Heart right ventricle (tissue), 16 donors: ENCODE measurements at regions not wholly inside any gene's neighbourhood (a gene's known extent, or its start where the extent isn't known, plus 50 kb on each side); places are given as distances from the start of the nearest gene placed in this dataset.

ENCODE experiments used
- ATAC-seq, 8 donors: fragments of 200-7000 bp; cut with Tn5 transposase; one replicate each; pipeline ENCODE4 v1.9.1; 2020; ENCODE audit warnings: mild to moderate bottlenecking in 8 of 8, moderate library complexity in 8 of 8, moderate number of reproducible peaks in 1 of 8
- DNase-seq, 2 donors: peaks; one replicate each; pipeline ENCODE4 v3.0.0-alpha.2; 2020
- H3K27ac ChIP-seq, 10 donors: fragments of 200-600 bp; sonication (generic) in 2 of 10; one replicate each; pipeline versions ENCODE4 v1.5.0 to v1.8.0; 2020 to 2022; ENCODE audit warnings: mild to moderate bottlenecking in 3 of 10
- H3K27me3 ChIP-seq, 7 donors: fragments of 200-600 bp; one replicate each; pipeline ENCODE4 v1.8.0; 2021 to 2022; ENCODE audit warnings: mild to moderate bottlenecking in 2 of 7
- H3K36me3 ChIP-seq, 9 donors: fragments of 200-600 bp; sonication (generic) in 1 of 9; one replicate each; pipeline versions ENCODE4 v1.5.0 to v1.8.0; 2020 to 2022; ENCODE audit warnings: mild to moderate bottlenecking in 2 of 9
- H3K4me1 ChIP-seq, 9 donors: fragments of 200-600 bp; sonication (generic) in 1 of 9; one replicate each; pipeline versions ENCODE4 v1.5.0 to v1.8.0; 2020 to 2022; ENCODE audit warnings: mild to moderate bottlenecking in 4 of 9
- H3K4me3 ChIP-seq, 10 donors: fragments of 200-600 bp; sonication (generic) in 2 of 10; one replicate each; pipeline versions ENCODE4 v1.5.0 to v1.8.0; 2020 to 2022; ENCODE audit warnings: mild to moderate bottlenecking in 7 of 10, moderate library complexity in 2 of 10
- H3K9me3 ChIP-seq, 11 donors: fragments of 200-600 bp in 10 of 11; sonication (generic) in 2 of 11; one replicate each; pipeline versions ENCODE4 v1.5.0 to v1.8.0; 2013 to 2022; ENCODE audit warnings: mild to moderate bottlenecking in 2 of 11, control low read depth in 1 of 11, moderate library complexity in 1 of 11
- WGBS, 2 donors: extraction: QIAGEN DNeasy Blood & Tissue Kit; methylation state at CpG; one replicate each; pipeline ENCODE4 v1.1.7; 2013; ENCODE audit warnings: inconsistent platforms in 1 of 2; 5-methylcytosine and 5-hydroxymethylcytosine counted together
- intact Hi-C, 10 donors: fragments of 100-400 bp; cut with DNase I; formaldehyde crosslinking; loops; one replicate each; pipeline versions ENCODE4 v1.11.1 to v1.14.2; 2022
- TF ChIP-seq, protein P1 (sequence below), 9 donors: fragments of 200-600 bp; sonication (generic) in 2 of 9; IDR thresholded peaks; one replicate each; pipeline versions ENCODE4 v1.5.0 to v1.8.0; 2021 to 2022; ENCODE audit warnings: antibody characterized with exemption in 9 of 9, mild to moderate bottlenecking in 5 of 9, moderate library complexity in 1 of 9
- donor health status: Arrhythmogenic right ventricular cardiomyopathy.
- donor health status: ischemic (EF 13 %, LVEDD 7.1; RV severe dilation, severe dysfunction).
- donor health status: healthy with polysubstance abuse.
- donor health status: DM: no; HTN: yes; CAD: no.
- donor health status: DM: no; HTN: no; CAD: no.
- donor health status: ischemic (EF 25% LVEDD 6.9; RV normal size, moderate dysfunction).
- donor health status: ischemic (EF 25% LVEDD 5.7; RV mildly dilated, moderate dysfunction).
- donor health status: healthy.
- donor health status: DM: yes; HTN: yes; CAD: no.
- donor health status: Ischemic cardiomyopathy.
- donor health status: ischemic (EF 35%, LVEDD 5.7; RV mildly dilated, moderate dysfunction).
- donor health status: nonischemic (EF 11% LVEDD 7.7; RV severe dilation, severe dysfunction).
- donor health status: DM: yes; HTN: yes; CAD: no.
- donor health status: PGD.
- donor health status: ischemic (EF 29% LVEDD 5.4; RV normal size, mild dysfunction).
- donor health status: nonischemic (EF 23%, LVEDD 6.1; RV moderate dilation, normal function).

DNA sequence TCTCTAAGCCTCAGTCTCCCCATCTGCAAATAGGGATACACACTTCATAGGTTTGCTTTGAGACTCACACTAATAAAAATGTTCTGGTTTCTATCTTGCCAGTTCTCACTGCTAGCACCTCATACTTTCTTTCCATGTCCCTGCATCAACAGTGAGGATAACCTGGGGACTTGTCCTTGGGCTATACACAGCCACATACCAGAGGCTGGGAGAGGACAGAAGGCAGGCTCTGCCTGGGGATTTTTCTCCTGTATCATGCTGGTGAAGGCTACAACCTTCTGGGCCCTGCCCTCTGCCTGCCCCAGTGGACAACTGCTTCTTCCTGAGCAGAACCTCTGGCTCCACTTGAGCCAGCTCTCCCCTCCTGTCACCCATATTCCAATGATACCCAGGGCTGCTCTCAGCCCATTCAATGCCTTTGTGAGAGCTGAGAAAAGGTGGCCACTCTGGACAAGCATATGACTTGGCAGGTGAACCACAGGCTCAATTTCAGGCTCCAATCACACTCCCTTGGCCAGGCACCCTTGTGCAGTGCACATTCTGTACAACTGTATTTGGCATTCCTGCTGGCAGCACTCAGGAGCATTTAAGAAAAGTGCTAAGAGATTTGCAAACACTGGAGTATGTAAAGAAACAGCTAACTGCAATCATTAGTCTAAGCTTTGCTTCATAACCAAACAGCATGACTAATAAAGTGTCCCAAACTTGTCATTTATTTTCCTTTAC is 135.8 kb upstream of the VRK1 start:
- DNase-seq: no peak
- peaks cover 0 to 62% (median 24%) of the 10 kb centered on the region in 7 donors for H3K27me3 ChIP-seq
- ATAC-seq: no peak
- TF ChIP-seq, protein P1, sequence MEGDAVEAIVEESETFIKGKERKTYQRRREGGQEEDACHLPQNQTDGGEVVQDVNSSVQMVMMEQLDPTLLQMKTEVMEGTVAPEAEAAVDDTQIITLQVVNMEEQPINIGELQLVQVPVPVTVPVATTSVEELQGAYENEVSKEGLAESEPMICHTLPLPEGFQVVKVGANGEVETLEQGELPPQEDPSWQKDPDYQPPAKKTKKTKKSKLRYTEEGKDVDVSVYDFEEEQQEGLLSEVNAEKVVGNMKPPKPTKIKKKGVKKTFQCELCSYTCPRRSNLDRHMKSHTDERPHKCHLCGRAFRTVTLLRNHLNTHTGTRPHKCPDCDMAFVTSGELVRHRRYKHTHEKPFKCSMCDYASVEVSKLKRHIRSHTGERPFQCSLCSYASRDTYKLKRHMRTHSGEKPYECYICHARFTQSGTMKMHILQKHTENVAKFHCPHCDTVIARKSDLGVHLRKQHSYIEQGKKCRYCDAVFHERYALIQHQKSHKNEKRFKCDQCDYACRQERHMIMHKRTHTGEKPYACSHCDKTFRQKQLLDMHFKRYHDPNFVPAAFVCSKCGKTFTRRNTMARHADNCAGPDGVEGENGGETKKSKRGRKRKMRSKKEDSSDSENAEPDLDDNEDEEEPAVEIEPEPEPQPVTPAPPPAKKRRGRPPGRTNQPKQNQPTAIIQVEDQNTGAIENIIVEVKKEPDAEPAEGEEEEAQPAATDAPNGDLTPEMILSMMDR (IDR thresholded peaks at IDR 0.05): no peak
- H3K9me3 ChIP-seq: peaks cover 0 to 14% (median 8%) of the 10 kb centered on the region in 11 donors
- H3K4me1 ChIP-seq: no peaks in the 10 kb centered on the region
- no peak overlapping the region for H3K27ac ChIP-seq
- no peak overlapping the region for H3K4me3 ChIP-seq
- intact Hi-C loops: no loop called here
- no peaks in the 10 kb centered on the region for H3K36me3 ChIP-seq

DNA sequence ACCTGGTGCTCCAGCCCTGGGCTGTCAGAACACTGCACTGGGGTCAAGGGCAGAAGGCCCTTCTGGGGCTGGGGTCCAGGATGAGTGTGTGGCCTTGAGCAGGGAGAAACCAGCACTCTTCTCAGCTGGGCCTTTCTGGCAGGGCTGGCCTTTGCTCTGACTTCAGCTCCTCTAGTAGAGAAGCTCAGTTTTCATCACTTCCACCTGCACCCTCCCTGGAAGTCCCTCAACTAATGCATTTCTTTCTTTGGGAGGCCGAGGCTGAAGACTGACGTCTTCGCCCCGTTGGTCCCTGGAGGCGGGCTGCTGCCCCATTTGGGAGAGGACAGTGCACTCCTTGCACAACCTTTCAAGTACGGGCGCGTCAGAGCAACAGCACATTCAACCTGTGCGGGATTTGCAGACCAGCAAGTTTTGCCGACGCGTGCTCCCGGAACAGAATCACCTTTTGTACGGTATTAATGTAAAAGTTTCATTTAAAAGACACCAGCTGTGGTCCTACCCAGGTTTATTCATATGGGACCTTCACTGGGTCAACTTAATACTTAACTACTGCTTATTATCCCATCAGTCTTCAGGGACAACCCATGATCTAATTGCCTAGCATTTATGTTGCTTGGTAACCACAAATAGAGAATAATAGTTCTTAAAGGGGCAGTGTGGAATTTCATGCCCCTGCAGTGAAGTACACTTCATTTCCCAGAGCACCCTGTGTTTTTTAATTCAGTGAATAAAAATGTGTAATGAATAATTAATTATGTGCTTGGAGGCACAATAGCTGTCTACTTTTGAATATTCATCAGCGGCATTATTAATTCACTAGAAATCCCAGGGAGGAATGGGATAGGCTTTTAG is 134.8 kb upstream of the VRK1 start:
- Histone ChIP-seq H3K27me3 (peaks cover 0 to 64% (median 24%) of the 10 kb centered on the region in 7 donors), H3K36me3 (no peaks in the 10 kb centered on the region), H3K27ac (no peak overlapping the region), H3K4me3 (no peak overlapping the region), H3K9me3 (peaks cover 0 to 5% (median 0%) of the 10 kb centered on the region in 11 donors), H3K4me1 (no peaks in the 10 kb centered on the region)
- no peak for DNase-seq
- TF ChIP-seq, protein P1 (IDR thresholded peaks at IDR 0.05): no peak
- WGBS, 2 donors: 76 to 84% methylated on average over 15 of the region's 15 CpGs
- ATAC-seq: no peak
- intact Hi-C loops: no loop called here

DNA sequence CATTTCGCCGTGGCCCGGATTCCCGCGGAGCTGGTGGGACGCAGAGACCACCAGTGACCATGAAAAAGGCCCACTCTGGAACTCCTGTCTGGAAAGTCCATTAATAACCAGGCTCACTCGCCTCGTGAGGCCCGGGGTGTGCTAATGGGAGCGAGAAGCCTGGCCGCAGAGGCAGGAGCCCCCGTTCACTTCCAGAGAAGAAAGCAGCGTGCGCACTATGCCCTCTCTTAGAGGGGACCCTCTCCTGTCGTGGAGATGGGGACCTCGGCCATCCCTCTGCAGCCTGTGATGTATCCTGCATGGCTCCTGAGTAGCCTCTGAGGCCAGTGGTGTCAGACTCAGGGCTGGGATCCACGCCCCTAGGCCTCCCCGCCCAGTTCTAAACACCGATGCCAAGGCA is 134.1 kb upstream of the VRK1 start:
- TF ChIP-seq, protein P1 (IDR thresholded peaks at IDR 0.05): no peak
- Histone ChIP-seq H3K9me3 (no peaks in the 10 kb centered on the region), H3K36me3 (no peaks in the 10 kb centered on the region), H3K27me3 (peaks cover 0 to 64% (median 24%) of the 10 kb centered on the region in 7 donors), H3K27ac (no peak overlapping the region), H3K4me1 (no peaks in the 10 kb centered on the region), H3K4me3 (no peak overlapping the region)
- no peak for DNase-seq
- intact Hi-C loops: no loop called here
- 89% methylated on average over 19 of the region's 19 CpGs for WGBS, 2 donors
- ATAC-seq: no peak

DNA sequence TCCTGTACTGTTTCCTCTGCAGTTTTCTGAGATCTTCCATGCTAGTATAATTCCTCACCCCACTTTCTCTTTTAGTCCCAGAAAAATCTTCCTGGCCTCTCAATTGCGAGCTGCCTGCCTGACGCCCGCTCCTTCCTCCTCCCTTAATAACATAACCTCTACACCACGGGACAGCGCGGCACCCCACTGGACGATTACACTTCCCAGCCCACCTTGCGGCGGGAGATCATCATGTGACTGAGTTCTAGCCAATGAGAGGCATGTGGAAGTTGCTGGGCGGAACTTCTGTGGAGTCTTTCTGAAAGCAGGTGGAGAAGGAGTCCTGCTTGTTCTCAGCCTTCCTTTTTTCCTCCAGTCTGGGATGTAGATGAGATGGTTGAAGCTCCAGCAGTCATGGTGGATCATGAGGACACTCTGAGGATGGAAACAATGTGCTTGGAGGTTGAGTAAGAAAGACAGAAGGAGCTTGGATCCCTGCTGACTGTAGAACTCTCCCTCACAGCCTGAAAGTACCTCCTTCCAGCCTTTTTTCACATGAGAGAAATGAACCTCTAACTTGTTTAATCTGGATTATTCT is 133.6 kb upstream of the VRK1 start:
- H3K27me3 ChIP-seq: peaks cover 0 to 64% (median 24%) of the 10 kb centered on the region in 7 donors
- WGBS, 2 donors: 78 to 89% methylated on average over 10 of the region's 10 CpGs
- intact Hi-C loops: no loop called here

More for the DNA sequence above, 133.6 kb upstream of the VRK1 start:
- DNase-seq: no peak
- no peak for ATAC-seq
- H3K36me3 ChIP-seq: no peaks in the 10 kb centered on the region
- H3K4me3 ChIP-seq: no peak overlapping the region
- no peaks in the 10 kb centered on the region for H3K9me3 ChIP-seq
- H3K4me1 ChIP-seq: no peaks in the 10 kb centered on the region
- TF ChIP-seq, protein P1 (IDR thresholded peaks at IDR 0.05): no peak
- no peak overlapping the region for H3K27ac ChIP-seq
